GM20431 (cell line): ENCODE measurements at regions not wholly inside any gene's neighbourhood (a gene's known extent, or its start where the extent isn't known, plus 50 kb on each side); places are given as distances from the start of the nearest gene placed in this dataset.

Source experiments
- in situ Hi-C: fragments of 300-500 bp; cut with MseI, MboI; formaldehyde crosslinking; loops from one replicate; pipeline ENCODE4 v1.15.0; 2020; ENCODE audit warnings: low sequenced_read_pairs; ENCODE audit not compliant: unreplicated experiment

- in situ Hi-C loops = no loop called here
Measured at GRCh38 chr4:3364199-3364598, 71.4 kb downstream of the RGS12 start.

GRCh38 chr4:3364634-3365314 is 72.0 kb downstream of the RGS12 start:
- in situ Hi-C loops = no loop called here

- in situ Hi-C loops = no loop called here
Measured at GRCh38 chr4:3365326-3365725, 72.5 kb downstream of the RGS12 start.

GRCh38 chr4:3365871-3366842 is 73.3 kb downstream of the RGS12 start:
- in situ Hi-C loops = no loop called here

- in situ Hi-C loops = no loop called here
Measured at GRCh38 chr4:3366893-3367775, 74.3 kb downstream of the RGS12 start.

- in situ Hi-C loops = no loop called here
Measured at GRCh38 chr4:3367866-3368265, 73.9 kb upstream of the HGFAC start.

GRCh38 chr4:3368334-3368733 is 73.4 kb upstream of the HGFAC start:
- in situ Hi-C loops = no loop called here

- in situ Hi-C loops = no loop called here
Measured at GRCh38 chr4:3368841-3369760, 72.7 kb upstream of the HGFAC start.

- in situ Hi-C loops = no loop called here
Measured at GRCh38 chr4:3369781-3370674, 71.7 kb upstream of the HGFAC start.

- in situ Hi-C loops = no loop called here
Measured at GRCh38 chr4:3371033-3372001, 70.5 kb upstream of the HGFAC start.

- in situ Hi-C loops = no loop called here
Measured at GRCh38 chr4:3372264-3372932, 69.4 kb upstream of the HGFAC start.

- in situ Hi-C loops = no loop called here
Measured at GRCh38 chr4:3372933-3373465, 68.8 kb upstream of the HGFAC start.

- in situ Hi-C loops = no loop called here
Measured at GRCh38 chr4:3373468-3373867, 68.3 kb upstream of the HGFAC start.

- in situ Hi-C loops = no loop called here
Measured at GRCh38 chr4:3374011-3374645, 67.6 kb upstream of the HGFAC start.

GRCh38 chr4:3374667-3375066 is 67.1 kb upstream of the HGFAC start:
- in situ Hi-C loops = no loop called here

GRCh38 chr4:3375688-3376087 is 66.1 kb upstream of the HGFAC start:
- in situ Hi-C loops = no loop called here
